Activated T-helper 17 cell treated with anti-CD3 and anti-CD28 coated beads, Interleukin-2, amount 50 U/mL, for 72 hours (primary cell): ENCODE measurements at regions not wholly inside any gene's neighbourhood (a gene's known extent, or its start where the extent isn't known, plus 50 kb on each side); places are given as distances from the start of the nearest gene placed in this dataset.
"Not testable (repeated sequence)": the region's sequence is repeated elsewhere in the genome, so short reads cannot be mapped to it uniquely, and the experiment has no call there.

Experiments
- ATAC-seq: fragments of 150-1000 bp; cut with Tn5 transposase; replicated peaks from 2 replicates; pipeline ENCODE4 v1.10.0; 2021; ENCODE audit warnings: mild to moderate bottlenecking, moderate library complexity
- H3K27ac Mint-ChIP-seq: one replicate; pipeline ENCODE4 v1.8.0; 2022; ENCODE audit warnings: mixed read lengths
- H3K27me3 Mint-ChIP-seq: one replicate; pipeline ENCODE4 v1.8.0; 2022; ENCODE audit warnings: mixed read lengths
- H3K36me3 Mint-ChIP-seq: one replicate; pipeline ENCODE4 v1.8.0; 2022; ENCODE audit warnings: low read depth, mild to moderate bottlenecking, mixed read lengths
- H3K4me1 Mint-ChIP-seq: one replicate; pipeline ENCODE4 v1.8.0; 2022; ENCODE audit warnings: mixed read lengths
- H3K4me3 Mint-ChIP-seq: one replicate; pipeline ENCODE4 v1.8.0; 2022; ENCODE audit warnings: mild to moderate bottlenecking, mixed read lengths
- H3K9me3 Mint-ChIP-seq: one replicate; pipeline ENCODE4 v1.8.0; 2022; ENCODE audit warnings: mixed read lengths

- no peak for ATAC-seq
- Mint-ChIP-seq H3K4me3 (no peak overlapping the region), H3K27ac (no peak overlapping the region), H3K9me3 (no peaks in the 10 kb centered on the region), H3K27me3 (no peaks in the 10 kb centered on the region), H3K4me1 (no peaks in the 10 kb centered on the region), H3K36me3 (no peaks in the 10 kb centered on the region)
These were observed 55.2 kb upstream of the SLIT2 start for GRCh38 chr4:20196476-20196875.

DNA sequence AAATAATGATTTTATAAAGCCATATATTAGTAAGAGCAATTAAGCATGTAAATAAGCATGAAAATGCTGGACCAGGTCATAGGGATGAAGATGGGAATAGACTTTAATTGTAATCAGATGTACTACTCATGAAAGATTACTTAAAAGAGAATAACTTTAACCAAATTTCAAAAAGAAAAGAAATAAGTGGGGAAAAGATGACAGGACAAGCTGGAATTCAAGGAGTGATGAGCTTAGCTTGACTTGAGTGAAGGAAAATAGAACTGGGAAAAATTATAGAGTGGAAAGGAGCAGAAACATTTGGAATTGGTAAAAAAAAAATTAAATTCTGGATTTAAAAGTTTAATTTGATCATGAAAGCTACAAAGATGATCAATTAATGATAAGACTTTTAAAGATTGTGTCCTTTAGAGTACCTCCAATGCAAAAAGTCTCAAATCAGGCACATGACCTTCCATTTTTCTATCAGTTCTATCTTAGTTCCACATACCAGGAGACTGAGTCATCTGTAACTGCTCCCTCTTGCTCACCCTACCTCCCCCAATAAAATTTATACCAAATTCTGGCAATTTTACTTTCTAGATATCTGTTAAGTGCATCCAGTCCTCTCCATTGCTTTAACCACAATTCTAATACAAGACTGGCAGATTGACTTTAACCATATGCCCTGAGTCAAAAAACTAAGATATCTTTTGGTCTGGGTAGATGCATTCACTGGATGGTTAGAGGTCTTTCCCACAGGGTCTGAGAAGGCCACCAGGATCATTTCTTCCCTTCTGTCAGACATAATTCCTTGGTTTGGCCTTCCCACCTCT lies 56.4 kb upstream of the SLIT2 start:
- Mint-ChIP-seq H3K4me1 (no peaks in the 10 kb centered on the region), H3K9me3 (no peaks in the 10 kb centered on the region), H3K36me3 (no peaks in the 10 kb centered on the region), H3K4me3 (no peak overlapping the region), H3K27ac (no peak overlapping the region), H3K27me3 (no peaks in the 10 kb centered on the region)
- no peak for ATAC-seq

DNA sequence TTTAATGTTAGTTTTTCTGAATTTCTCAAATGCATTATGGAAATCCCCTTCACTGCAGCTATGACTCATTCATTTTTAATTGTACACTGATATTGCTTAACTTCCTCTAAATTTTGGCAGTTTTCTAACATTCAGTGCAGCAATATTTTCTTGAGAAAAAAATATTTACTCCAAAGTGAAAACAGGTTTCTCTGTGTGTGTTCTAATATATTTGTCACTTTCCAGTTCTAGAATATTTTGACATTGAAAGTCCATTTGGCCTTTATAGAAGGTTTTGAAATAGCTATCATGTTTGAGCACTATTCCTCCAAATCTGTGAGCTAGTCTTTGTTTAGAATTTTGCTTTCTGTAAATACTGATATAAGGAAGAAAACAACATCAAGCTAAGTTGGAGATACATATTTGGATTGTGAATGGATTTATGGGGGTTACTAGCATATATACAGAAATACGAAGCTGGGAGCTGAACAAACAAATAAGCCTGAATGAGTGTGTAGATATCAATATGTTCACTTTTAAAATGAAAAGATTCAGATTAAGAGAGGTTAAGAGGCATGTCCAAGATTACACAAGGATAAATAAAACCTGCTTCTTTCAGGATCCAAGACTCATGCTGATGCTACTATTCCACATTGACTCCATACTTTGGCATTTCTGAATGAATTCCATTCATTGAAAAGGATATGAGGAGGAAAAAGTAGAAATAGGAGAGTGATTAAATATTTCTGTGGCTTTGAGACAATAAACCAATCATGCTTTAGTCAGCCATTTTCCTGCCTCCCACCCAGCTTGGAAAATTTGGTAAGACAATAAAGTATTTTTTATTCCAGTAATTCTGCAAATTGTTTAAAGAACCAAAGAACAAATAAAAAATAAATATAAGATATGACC lies 57.3 kb upstream of the SLIT2 start:
- Mint-ChIP-seq H3K4me3 (no peak overlapping the region), H3K36me3 (no peaks in the 10 kb centered on the region), H3K27ac (no peak overlapping the region), H3K9me3 (peaks cover 4% of the 10 kb centered on the region), H3K27me3 (no peaks in the 10 kb centered on the region), H3K4me1 (no peaks in the 10 kb centered on the region)
- no peak for ATAC-seq

DNA sequence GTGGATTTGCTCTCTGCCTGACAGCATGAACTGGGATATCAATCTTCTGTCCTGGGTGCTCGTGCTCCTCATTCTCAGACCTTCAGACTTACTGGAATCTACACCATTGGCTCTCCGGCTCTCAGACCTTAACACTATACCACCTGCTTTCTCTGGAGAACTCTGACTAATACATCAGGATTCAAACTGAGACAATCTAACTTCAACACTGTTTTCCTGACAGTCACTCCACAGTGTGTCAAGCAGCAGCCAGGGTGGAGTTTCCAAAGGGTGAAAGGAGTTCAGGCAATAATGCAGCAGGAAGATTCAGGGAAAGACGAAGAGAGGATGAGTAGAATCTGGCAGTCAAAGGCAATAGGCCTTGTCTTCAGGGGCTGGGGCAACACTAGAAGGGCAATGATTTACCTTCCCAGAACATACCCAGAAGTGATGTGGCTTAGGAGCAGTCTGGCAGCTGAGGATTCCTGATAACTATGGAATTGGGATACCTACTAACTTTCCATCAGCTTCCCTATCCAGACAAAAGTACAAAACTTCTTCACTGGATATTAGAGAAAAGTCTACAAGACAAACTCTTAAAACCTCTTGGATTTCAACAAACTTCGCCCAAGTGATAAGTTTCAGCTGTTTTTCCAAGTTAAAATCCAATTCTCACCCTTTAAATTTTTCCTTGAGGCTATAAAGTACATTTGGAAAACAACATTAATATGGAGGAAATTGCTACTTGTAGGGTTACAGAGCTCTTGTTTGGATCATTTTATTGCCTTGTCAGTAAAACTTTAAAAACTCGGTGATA lies 58.4 kb upstream of the SLIT2 start:
- no peak overlapping the region for H3K27ac Mint-ChIP-seq
- H3K36me3 Mint-ChIP-seq: no peaks in the 10 kb centered on the region

DNA sequence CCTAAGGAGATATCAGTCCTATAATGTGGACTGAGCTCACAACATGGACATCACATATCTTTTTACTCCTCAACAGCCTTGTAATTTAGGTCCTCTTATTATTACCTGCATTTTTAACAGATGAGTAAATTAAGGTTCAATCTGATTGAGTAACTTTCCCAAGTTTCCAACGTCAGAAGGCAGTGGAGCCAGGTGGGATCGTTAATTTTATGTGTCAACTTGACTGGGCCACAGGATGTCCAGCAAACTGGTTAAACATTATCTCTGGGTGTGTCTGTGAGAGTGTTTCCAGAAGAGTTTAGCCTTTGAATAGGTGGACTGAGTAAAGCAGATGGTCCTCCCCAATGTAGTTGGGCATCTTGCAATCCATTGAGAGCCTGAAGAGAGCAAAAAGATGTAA lies 59.0 kb upstream of the SLIT2 start:
- Mint-ChIP-seq H3K27ac (no peak overlapping the region), H3K36me3 (no peaks in the 10 kb centered on the region), H3K9me3 (peaks cover 9% of the 10 kb centered on the region), H3K27me3 (no peaks in the 10 kb centered on the region), H3K4me1 (no peaks in the 10 kb centered on the region), H3K4me3 (no peak overlapping the region)
- ATAC-seq: no peak

More for the DNA sequence above, 58.4 kb upstream of the SLIT2 start:
- Mint-ChIP-seq H3K9me3 (peaks cover 5% of the 10 kb centered on the region), H3K4me1 (no peaks in the 10 kb centered on the region), H3K27me3 (no peaks in the 10 kb centered on the region), H3K4me3 (no peak overlapping the region)
- ATAC-seq: no peak

DNA sequence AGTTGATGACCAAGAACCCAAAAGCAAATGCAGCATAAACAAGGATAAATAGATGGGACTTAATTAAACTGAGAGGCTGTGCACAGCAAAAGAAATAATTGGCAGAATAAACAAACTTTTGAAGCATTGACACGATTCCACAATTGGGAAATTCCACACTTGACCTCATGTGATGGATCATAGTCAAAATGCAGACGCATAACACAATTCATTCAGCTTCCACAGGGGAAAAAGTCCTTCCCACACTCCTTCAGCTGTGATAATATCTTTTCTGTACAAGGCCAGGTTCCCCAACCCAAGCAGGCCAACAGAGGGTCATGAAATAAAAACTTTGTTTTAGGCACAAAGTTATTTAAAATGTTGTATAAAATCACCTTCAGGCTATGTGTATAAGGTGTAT lies 66.6 kb upstream of the SLIT2 start:
- no peak for ATAC-seq
- H3K4me1 Mint-ChIP-seq: no peaks in the 10 kb centered on the region
- H3K36me3 Mint-ChIP-seq: no peaks in the 10 kb centered on the region
- no peak overlapping the region for H3K4me3 Mint-ChIP-seq
- H3K9me3 Mint-ChIP-seq: peaks cover 17% of the 10 kb centered on the region
- H3K27ac Mint-ChIP-seq: no peak overlapping the region
- no peaks in the 10 kb centered on the region for H3K27me3 Mint-ChIP-seq

DNA sequence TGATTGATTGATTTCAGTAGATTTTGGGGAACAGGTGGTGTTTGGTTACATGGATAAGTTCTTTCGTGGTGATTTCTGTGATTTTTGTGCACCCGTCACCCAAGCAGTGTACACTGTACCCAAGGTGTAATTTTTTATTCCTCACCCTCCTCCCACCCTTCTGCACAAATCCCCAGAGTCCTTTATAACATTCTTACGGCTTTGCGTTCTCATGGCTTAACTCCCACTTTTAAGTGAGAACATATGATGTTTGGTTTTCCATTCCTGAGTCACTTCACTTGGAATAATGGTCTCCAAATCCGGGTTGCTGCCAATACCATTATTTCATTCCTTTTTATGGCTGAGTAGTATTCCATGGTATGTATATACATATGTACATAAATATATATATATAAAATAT lies 68.6 kb upstream of the SLIT2 start:
- H3K9me3 Mint-ChIP-seq: peaks cover 11% of the 10 kb centered on the region

DNA sequence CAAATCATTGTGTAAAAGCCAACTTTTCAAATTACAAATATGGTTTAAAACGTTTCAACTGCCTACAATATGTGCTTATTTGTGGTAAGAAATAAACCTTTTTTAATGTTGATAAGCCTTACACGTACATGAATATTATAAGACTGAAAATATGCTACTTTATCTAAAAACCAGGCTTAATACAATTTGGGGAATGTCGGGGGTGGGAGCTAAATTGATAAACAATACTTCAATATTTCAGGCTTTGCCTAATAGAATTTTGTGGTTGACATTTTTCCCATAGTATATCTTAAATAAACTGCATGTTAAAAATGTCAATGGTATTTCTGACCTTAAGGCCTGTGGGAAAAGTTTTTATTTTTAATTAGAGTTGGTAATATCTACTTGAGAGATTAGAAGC lies 69.8 kb upstream of the SLIT2 start:
- Mint-ChIP-seq H3K36me3 (no peaks in the 10 kb centered on the region), H3K4me1 (no peaks in the 10 kb centered on the region), H3K27ac (no peak overlapping the region), H3K9me3 (peaks cover 13% of the 10 kb centered on the region), H3K4me3 (no peak overlapping the region), H3K27me3 (no peaks in the 10 kb centered on the region)
- no peak for ATAC-seq

More for the DNA sequence above, 68.6 kb upstream of the SLIT2 start:
- not testable (repeated sequence) for H3K4me1 Mint-ChIP-seq, H3K36me3 Mint-ChIP-seq, H3K4me3 Mint-ChIP-seq, H3K27ac Mint-ChIP-seq, H3K27me3 Mint-ChIP-seq, ATAC-seq

DNA sequence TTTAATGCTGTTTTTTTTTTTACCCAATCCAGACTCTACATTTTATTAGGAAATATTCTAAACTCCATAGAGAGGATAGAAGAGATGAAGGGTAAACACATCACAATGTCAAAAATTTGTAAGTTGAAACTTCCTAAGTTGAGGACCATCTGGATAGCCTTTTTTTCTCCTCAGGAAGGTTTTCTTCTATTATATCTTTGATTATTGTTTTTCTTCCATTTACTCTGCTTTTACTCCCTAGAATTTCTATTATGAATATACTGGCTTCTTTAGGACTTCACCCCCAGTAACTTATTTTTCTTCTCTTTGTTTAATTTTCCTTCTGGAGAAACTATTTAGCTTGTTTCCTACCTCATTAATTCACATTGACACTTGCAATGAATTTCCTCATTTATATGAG lies 71.2 kb upstream of the SLIT2 start:
- Mint-ChIP-seq H3K36me3 (no peaks in the 10 kb centered on the region), H3K9me3 (peaks cover 19% of the 10 kb centered on the region), H3K27ac (no peak overlapping the region), H3K4me3 (no peak overlapping the region), H3K4me1 (no peaks in the 10 kb centered on the region), H3K27me3 (no peaks in the 10 kb centered on the region)
- no peak for ATAC-seq

DNA sequence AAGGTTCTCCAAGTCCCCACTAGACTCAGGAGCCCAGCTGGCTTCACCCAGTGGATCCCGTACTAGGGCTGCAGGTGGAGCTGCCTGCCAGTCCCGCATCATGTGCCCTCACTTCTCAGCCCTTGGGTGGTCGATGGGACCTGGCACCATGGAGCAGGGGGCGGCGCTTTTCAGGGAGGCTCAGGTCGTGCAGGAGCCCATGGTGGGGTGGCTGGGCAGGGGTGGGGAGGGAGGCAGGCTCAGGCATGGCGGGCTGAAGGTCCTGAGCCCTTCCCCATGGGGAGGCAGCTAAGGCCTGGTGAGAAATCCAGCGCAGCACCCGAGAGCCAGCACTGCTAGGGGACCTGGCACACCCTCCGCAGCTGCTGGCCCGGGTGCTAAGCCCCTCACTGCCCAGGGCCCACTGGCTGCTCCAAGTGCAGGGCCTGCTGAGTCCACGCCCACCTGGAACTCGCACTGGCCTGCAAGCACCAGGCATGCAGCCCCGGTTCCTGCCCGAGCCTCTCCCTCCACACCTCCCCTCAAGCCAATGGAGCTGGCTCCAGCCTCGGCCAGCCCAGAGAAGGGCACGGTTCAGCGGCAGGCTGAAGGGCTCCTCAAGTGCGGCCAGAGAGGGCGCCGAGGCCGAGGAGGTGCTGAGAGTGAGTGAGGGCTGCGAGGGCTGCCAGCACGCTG lies 72.7 kb upstream of the SLIT2 start:
- Mint-ChIP-seq H3K27ac (no peak overlapping the region), H3K4me3 (no peak overlapping the region), H3K9me3 (peaks cover 14% of the 10 kb centered on the region), H3K27me3 (no peaks in the 10 kb centered on the region), H3K36me3 (no peaks in the 10 kb centered on the region), H3K4me1 (no peaks in the 10 kb centered on the region)
- no peak for ATAC-seq

GRCh38 chr4:20176881-20177280 lies 74.8 kb upstream of the SLIT2 start:
- H3K4me3 Mint-ChIP-seq: no peak overlapping the region
- H3K4me1 Mint-ChIP-seq: no peaks in the 10 kb centered on the region
- no peaks in the 10 kb centered on the region for H3K27me3 Mint-ChIP-seq
- H3K27ac Mint-ChIP-seq: no peak overlapping the region
- no peak for ATAC-seq
- no peaks in the 10 kb centered on the region for H3K36me3 Mint-ChIP-seq
- H3K9me3 Mint-ChIP-seq: peaks cover 10% of the 10 kb centered on the region

DNA sequence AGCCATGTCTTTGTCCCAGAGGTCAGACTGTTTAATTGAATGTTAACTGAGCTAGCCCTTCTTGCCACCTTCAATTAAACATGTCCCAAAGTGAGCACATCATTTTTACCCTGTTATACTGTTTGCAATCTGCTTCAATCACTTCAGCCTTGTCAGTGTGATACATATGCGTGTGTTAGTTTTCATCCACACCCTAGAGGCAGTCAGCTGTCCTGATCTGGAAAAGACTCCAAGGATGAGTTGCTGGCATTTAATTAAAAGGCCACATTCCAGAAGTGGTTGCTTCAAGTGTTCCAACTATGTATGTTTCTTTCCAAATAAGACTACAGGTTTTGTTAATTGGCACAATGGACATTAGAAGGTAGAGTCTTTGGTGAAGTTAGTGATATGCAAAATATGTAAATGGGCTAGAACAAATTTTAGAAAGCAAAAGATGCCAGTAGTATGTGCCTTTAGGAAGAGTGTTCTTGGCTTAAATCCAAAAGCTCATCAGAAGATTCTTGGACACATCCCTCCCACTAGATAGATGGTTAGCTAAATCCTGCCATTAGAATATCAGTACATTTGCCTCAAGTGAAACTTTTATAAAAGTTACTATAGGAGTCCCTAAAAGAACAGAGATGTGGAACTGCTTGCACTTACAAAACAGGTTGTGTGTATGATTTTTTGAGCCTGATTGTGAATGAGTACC lies 79.5 kb upstream of the SLIT2 start:
- Mint-ChIP-seq H3K9me3 (peaks cover 7% of the 10 kb centered on the region), H3K4me1 (no peaks in the 10 kb centered on the region), H3K27me3 (no peaks in the 10 kb centered on the region), H3K4me3 (no peak overlapping the region), H3K27ac (no peak overlapping the region), H3K36me3 (no peaks in the 10 kb centered on the region)
- no peak for ATAC-seq

DNA sequence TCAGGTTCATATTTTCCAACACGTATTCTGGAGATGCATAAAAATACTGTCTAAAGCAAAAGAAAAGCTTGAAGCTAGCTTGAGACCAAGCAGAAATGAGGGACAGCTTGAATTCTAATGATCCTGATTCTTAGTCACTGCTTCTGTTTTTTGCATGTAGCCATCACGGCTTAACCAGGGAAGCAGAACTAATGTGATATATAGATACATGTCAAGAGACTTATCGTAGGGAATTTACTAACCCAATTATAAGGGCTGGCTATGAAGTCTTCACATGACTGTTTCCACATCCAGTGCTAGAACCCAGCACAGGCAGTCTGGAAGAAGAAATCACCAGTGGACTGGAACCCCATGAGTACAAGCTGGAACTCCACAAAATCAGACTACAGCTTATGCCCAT lies 85.2 kb upstream of the SLIT2 start:
- Mint-ChIP-seq H3K36me3 (no peaks in the 10 kb centered on the region), H3K4me1 (no peaks in the 10 kb centered on the region), H3K27me3 (no peaks in the 10 kb centered on the region), H3K4me3 (no peak overlapping the region), H3K27ac (no peak overlapping the region), H3K9me3 (peaks cover 7% of the 10 kb centered on the region)
- ATAC-seq: no peak

GRCh38 chr4:20159516-20159915 lies 92.2 kb upstream of the SLIT2 start:
- no peak overlapping the region for H3K27ac Mint-ChIP-seq
- H3K4me1 Mint-ChIP-seq: no peaks in the 10 kb centered on the region
- no peak for ATAC-seq
- no peaks in the 10 kb centered on the region for H3K27me3 Mint-ChIP-seq
- no peaks in the 10 kb centered on the region for H3K36me3 Mint-ChIP-seq
- no peak overlapping the region for H3K4me3 Mint-ChIP-seq
- H3K9me3 Mint-ChIP-seq: peaks cover 8% of the 10 kb centered on the region
